NB4 (cell line): ENCODE measurements at regions not wholly inside any gene's neighbourhood (a gene's known extent, or its start where the extent isn't known, plus 50 kb on each side); places are given as distances from the start of the nearest gene placed in this dataset.

Source experiments
- MAX ChIP-seq: IDR thresholded peaks from 2 replicates; pipeline ENCODE4 v1.6.1; 2011; ENCODE audit warnings: low read depth, low read length
- POLR2A ChIP-seq: IDR thresholded peaks from 2 replicates; pipeline ENCODE4 v1.6.1; 2011; ENCODE audit warnings: mild to moderate bottlenecking; ENCODE audit not compliant: insufficient read length; ENCODE audit errors: extremely low read depth
- TF ChIP-seq, protein P1 (sequence below): IDR thresholded peaks from one replicate; pipeline ENCODE4 v1.5.1; 2012; ENCODE audit warnings: low read depth, low read length

DNA sequence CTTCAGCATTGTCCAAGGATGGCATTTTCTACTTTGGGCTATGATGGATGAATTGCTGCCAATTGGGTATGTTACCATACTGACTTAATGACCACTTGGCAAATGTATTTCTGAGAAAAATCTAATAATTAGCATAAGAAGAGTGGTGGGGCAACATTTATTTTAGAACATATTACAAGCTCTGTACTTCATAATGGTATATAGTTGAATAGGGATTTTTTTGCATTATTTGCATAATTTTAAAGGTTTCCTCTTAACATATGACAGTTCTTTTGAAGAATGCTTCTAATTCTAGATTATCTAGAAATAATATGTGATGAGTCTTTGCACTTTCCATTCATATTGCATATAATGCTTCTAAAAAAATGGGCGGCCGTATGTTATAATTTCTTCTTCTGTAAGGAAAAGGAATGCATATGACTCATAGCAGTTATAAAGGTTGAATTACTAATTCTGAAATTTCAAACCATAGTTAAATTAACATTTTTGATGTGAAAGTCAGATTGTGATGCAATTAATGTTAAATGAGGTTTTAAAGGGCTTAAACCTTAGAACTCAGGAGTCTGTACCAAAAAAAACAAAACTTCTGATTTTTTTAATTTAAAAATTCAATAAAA is 1652.3 kb upstream of the SLC39A10 start:
- TF ChIP-seq POLR2A: no peak
- TF ChIP-seq, protein P1, sequence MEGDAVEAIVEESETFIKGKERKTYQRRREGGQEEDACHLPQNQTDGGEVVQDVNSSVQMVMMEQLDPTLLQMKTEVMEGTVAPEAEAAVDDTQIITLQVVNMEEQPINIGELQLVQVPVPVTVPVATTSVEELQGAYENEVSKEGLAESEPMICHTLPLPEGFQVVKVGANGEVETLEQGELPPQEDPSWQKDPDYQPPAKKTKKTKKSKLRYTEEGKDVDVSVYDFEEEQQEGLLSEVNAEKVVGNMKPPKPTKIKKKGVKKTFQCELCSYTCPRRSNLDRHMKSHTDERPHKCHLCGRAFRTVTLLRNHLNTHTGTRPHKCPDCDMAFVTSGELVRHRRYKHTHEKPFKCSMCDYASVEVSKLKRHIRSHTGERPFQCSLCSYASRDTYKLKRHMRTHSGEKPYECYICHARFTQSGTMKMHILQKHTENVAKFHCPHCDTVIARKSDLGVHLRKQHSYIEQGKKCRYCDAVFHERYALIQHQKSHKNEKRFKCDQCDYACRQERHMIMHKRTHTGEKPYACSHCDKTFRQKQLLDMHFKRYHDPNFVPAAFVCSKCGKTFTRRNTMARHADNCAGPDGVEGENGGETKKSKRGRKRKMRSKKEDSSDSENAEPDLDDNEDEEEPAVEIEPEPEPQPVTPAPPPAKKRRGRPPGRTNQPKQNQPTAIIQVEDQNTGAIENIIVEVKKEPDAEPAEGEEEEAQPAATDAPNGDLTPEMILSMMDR: no peak
- TF ChIP-seq MAX: no peak
